HG03378 (cell line): ENCODE measurements at regions not wholly inside any gene's neighbourhood (a gene's known extent, or its start where the extent isn't known, plus 50 kb on each side); places are given as distances from the start of the nearest gene placed in this dataset.

ENCODE experiments used
- ATAC-seq: cut with Tn5 transposase; IDR thresholded peaks from one replicate; pipeline ENCODE4 v1.9.1; 2021; ENCODE audit warnings: mild to moderate bottlenecking, moderate library complexity; ENCODE audit not compliant: unreplicated experiment

GRCh38 chr9:4921449-4921848, 63.6 kb upstream of the JAK2 start:
- no peak for ATAC-seq

- no peak for ATAC-seq
These were observed 63.0 kb upstream of the JAK2 start for GRCh38 chr9:4922101-4922500.

- ATAC-seq, result no peak
These were observed 62.3 kb upstream of the JAK2 start for GRCh38 chr9:4922730-4923129.

GRCh38 chr9:4923141-4923540, 61.9 kb upstream of the JAK2 start:
- ATAC-seq, result no peak

- no peak for ATAC-seq
These were observed 61.2 kb upstream of the JAK2 start for GRCh38 chr9:4923580-4924544.

- ATAC-seq, result no peak
These were observed 58.8 kb upstream of the JAK2 start for GRCh38 chr9:4926239-4926638.

- peak; percentile 62 for ATAC-seq
These were observed 58.0 kb upstream of the JAK2 start for GRCh38 chr9:4927043-4927471.

GRCh38 chr9:4927701-4928100, 57.4 kb upstream of the JAK2 start:
- no peak for ATAC-seq

GRCh38 chr9:4929917-4930316, 55.2 kb upstream of the JAK2 start:
- ATAC-seq, result no peak

- no peak for ATAC-seq
These were observed 52.4 kb upstream of the JAK2 start for GRCh38 chr9:4932681-4933080.

GRCh38 chr9:4933177-4933576, 51.9 kb upstream of the JAK2 start:
- no peak for ATAC-seq

- ATAC-seq, result no peak
These were observed 51.2 kb upstream of the JAK2 start for GRCh38 chr9:4933861-4934260.

- no peak for ATAC-seq
These were observed 49.9 kb upstream of the JAK2 start for GRCh38 chr9:4935001-4935672.
